IMR-90 (cell line): ENCODE measurements at regions not wholly inside any gene's neighbourhood (a gene's known extent, or its start where the extent isn't known, plus 50 kb on each side); places are given as distances from the start of the nearest gene placed in this dataset.
A peak's percentile ranks its signal among the peaks of the same experiment; 100 is the strongest.

Experiments
- ATAC-seq: fragments of 200-7000 bp; cut with Tn5 transposase; 2 replicates; pipeline ENCODE4 v1.9.1; 2020; ENCODE audit warnings: low read depth, mild to moderate bottlenecking, moderate library complexity
- BruUV-seq: library from RNA; stranded (reverse); fragments of 400-500 nt; replicated peaks from 2 replicates; lab custom pipeline; 2021; lab: Mats Ljungman, UMichigan
- CTCF ChIA-PET: fragments of 300-600 bp; formaldehyde crosslinking; extraction: SDS; loops from one replicate; lab custom pipeline; 2021; ENCODE audit warnings: antibody characterized with exemption; lab: Yijun Ruan, JAX
- POLR2A ChIA-PET: fragments of 300-600 bp; sonication (Branson Sonifier 250); formaldehyde crosslinking; loops from one replicate; lab custom pipeline; 2022; ENCODE audit warnings: antibody characterized with exemption; ENCODE audit not compliant: unreplicated experiment; lab: Charles Lee
- DNase-seq: peaks from one replicate; pipeline ENCODE4 v3.0.0; 2013
- H2AFZ ChIP-seq: replicated peaks from 2 replicates; pipeline ENCODE3; 2013; ENCODE audit warnings: low read length, mild to moderate bottlenecking; ENCODE audit not compliant: poor library complexity
- H2AK5ac ChIP-seq: 2 replicates; pipeline ENCODE4 v1.6.1; 2013; ENCODE audit warnings: low read depth, low read length, inconsistent platforms
- H2AK9ac ChIP-seq: replicated peaks from 2 replicates; pipeline ENCODE3; 2013; ENCODE audit warnings: mild to moderate bottlenecking, low read depth, low read length, moderate library complexity; ENCODE audit not compliant: poor library complexity
- H2BK120ac ChIP-seq: 2 replicates; pipeline ENCODE4 v1.6.1; 2013; ENCODE audit warnings: low read depth, low read length, inconsistent platforms
- H2BK15ac ChIP-seq: 3 replicates; pipeline ENCODE4 v1.6.1; 2013; ENCODE audit warnings: low read depth, low read length, inconsistent platforms
- H2BK20ac ChIP-seq: 2 replicates; pipeline ENCODE4 v1.6.1; 2013; ENCODE audit warnings: low read depth, mild to moderate bottlenecking, inconsistent platforms, low read length, moderate library complexity
- H2BK5ac ChIP-seq: 2 replicates; pipeline ENCODE4 v1.6.1; 2013; ENCODE audit warnings: mild to moderate bottlenecking, low read depth, low read length, inconsistent platforms; ENCODE audit not compliant: poor library complexity, severe bottlenecking
- H3K14ac ChIP-seq: replicated peaks from 2 replicates; pipeline ENCODE4 v1.6.1; 2013; ENCODE audit warnings: low read depth, low read length, inconsistent platforms
- H3K18ac ChIP-seq: 2 replicates; pipeline ENCODE4 v1.6.1; 2013; ENCODE audit warnings: low read depth, low read length, control low read depth
- H3K23ac ChIP-seq: 2 replicates; pipeline ENCODE4 v1.6.1; 2013; ENCODE audit warnings: low read depth, low read length, inconsistent platforms
- H3K27ac ChIP-seq: 2 replicates; pipeline ENCODE4 v1.5.1; 2013; ENCODE audit warnings: mild to moderate bottlenecking, control low read depth, low read length; ENCODE audit not compliant: insufficient read depth
- H3K27me3 ChIP-seq: 2 replicates; pipeline ENCODE4 v1.6.1; 2013; ENCODE audit warnings: low read length; ENCODE audit not compliant: control insufficient read depth, insufficient read depth
- H3K36me3 ChIP-seq: 2 replicates; pipeline ENCODE4 v1.6.1; 2013; ENCODE audit warnings: low read length, mixed read lengths; ENCODE audit not compliant: control insufficient read depth, insufficient read depth
- H3K4ac ChIP-seq: 2 replicates; pipeline ENCODE4 v1.6.1; 2013; ENCODE audit warnings: low read depth, low read length, inconsistent platforms
- H3K4me1 ChIP-seq: 2 replicates; pipeline ENCODE4 v1.6.1; 2013; ENCODE audit warnings: low read length, mixed read lengths; ENCODE audit not compliant: control insufficient read depth, insufficient read depth
- H3K4me2 ChIP-seq: 2 replicates; pipeline ENCODE4 v1.6.1; 2013; ENCODE audit warnings: low read depth, mild to moderate bottlenecking, control low read depth, low read length, moderate library complexity
- H3K4me3 ChIP-seq: 2 replicates; pipeline ENCODE4 v1.5.1; 2013; ENCODE audit warnings: low read depth, mild to moderate bottlenecking, control low read depth, low read length, moderate library complexity; ENCODE audit not compliant: insufficient read depth
- H3K56ac ChIP-seq: 2 replicates; pipeline ENCODE4 v1.6.1; 2013; ENCODE audit warnings: low read length, inconsistent platforms; ENCODE audit not compliant: insufficient read depth; ENCODE audit errors: extremely low read depth
- H3K79me1 ChIP-seq, 2 experiments: 2 replicates each; pipeline ENCODE4 v1.6.1; 2013; ENCODE audit warnings: low read length in 2 of 2, inconsistent platforms in 1 of 2, low read depth in 1 of 2
- H3K9ac ChIP-seq: 2 replicates; pipeline ENCODE4 v1.6.1; 2013; ENCODE audit warnings: low read depth, low read length, control low read depth
- H3K9me1 ChIP-seq: 2 replicates; pipeline ENCODE4 v1.6.1; 2013; ENCODE audit warnings: low read length, inconsistent platforms; ENCODE audit not compliant: insufficient read depth
- H3K9me3 ChIP-seq: 2 replicates; pipeline ENCODE4 v1.6.1; 2013; ENCODE audit warnings: low read length; ENCODE audit not compliant: control insufficient read depth, insufficient read depth
- H4K20me1 ChIP-seq: 2 replicates; pipeline ENCODE4 v1.6.1; 2013; ENCODE audit warnings: low read length, inconsistent platforms; ENCODE audit not compliant: insufficient read depth
- H4K5ac ChIP-seq: 2 replicates; pipeline ENCODE4 v1.6.1; 2013; ENCODE audit warnings: mild to moderate bottlenecking, low read depth, low read length, control low read depth
- H4K8ac ChIP-seq, 2 experiments: 2 replicates each; pipeline ENCODE4 v1.6.1; 2013; ENCODE audit warnings: low read depth in 2 of 2, low read length in 2 of 2, control low read depth in 1 of 2, inconsistent platforms in 1 of 2
- H4K91ac ChIP-seq: 2 replicates; pipeline ENCODE4 v1.6.1; 2013; ENCODE audit warnings: low read depth, low read length, inconsistent platforms; ENCODE audit not compliant: insufficient read depth
- BHLHE40 ChIP-seq: fragments of 150-350 bp; IDR thresholded peaks from 2 replicates; pipeline ENCODE4 v1.6.1; 2016; ENCODE audit warnings: mild to moderate bottlenecking, low read depth, low read length
- CEBPB ChIP-seq: IDR thresholded peaks from 2 replicates; pipeline ENCODE4 v1.6.1; 2012; ENCODE audit warnings: low read depth, low read length, improper control_type of control experiment
- CTCF ChIP-seq: conservative IDR thresholded peaks from 2 replicates; pipeline ENCODE4 v1.5.1; 2012; ENCODE audit warnings: mild to moderate bottlenecking, low read depth, low read length, improper control_type of control experiment
- ELK1 ChIP-seq: fragments of 150-350 bp; IDR thresholded peaks from 2 replicates; pipeline ENCODE4 v1.6.1; 2016; ENCODE audit warnings: low read depth, mild to moderate bottlenecking, low read length, moderate library complexity, borderline replicate concordance
- FOS ChIP-seq: fragments of 150-350 bp; IDR thresholded peaks from 2 replicates; pipeline ENCODE4 v1.6.1; 2016; ENCODE audit warnings: low read depth, low read length
- MAZ ChIP-seq: IDR thresholded peaks from 2 replicates; pipeline ENCODE4 v1.6.1; 2012; ENCODE audit warnings: low read depth, mild to moderate bottlenecking, low read length, improper control_type of control experiment, moderate library complexity, borderline replicate concordance
- MXI1 ChIP-seq: IDR thresholded peaks from 2 replicates; pipeline ENCODE4 v1.6.1; 2012; ENCODE audit warnings: low read depth, mild to moderate bottlenecking, low read length, moderate library complexity, borderline replicate concordance
- RCOR1 ChIP-seq: IDR thresholded peaks from 2 replicates; pipeline ENCODE4 v1.6.1; 2012; ENCODE audit warnings: mild to moderate bottlenecking, low read length, improper control_type of control experiment; ENCODE audit not compliant: insufficient replicate concordance
- RFX5 ChIP-seq: IDR thresholded peaks from 2 replicates; pipeline ENCODE4 v1.8.0; 2012; ENCODE audit warnings: low read depth, mild to moderate bottlenecking, low read length, moderate library complexity
- SMC3 ChIP-seq: fragments of 150-350 bp; IDR thresholded peaks from 2 replicates; pipeline ENCODE4 v1.6.1; 2016; ENCODE audit warnings: low read depth, mild to moderate bottlenecking, antibody characterized with exemption, low read length, moderate library complexity
- USF2 ChIP-seq: fragments of 150-350 bp; IDR thresholded peaks from 2 replicates; pipeline ENCODE4 v1.6.1; 2017; ENCODE audit warnings: mild to moderate bottlenecking, antibody characterized with exemption, low read length, low read depth
- WGBS, 2 experiments: methylation state at CpG; one replicate each; pipeline versions ENCODE4 v1.1.5 to v1.1.7; 2013; ENCODE audit warnings: missing lambda C conversion rate in 2 of 2; ENCODE audit not compliant: insufficient read length in 1 of 2; ENCODE audit errors: extremely low coverage in 2 of 2; 5-methylcytosine and 5-hydroxymethylcytosine counted together
- dilution Hi-C: fragments of 300-500 bp; cut with HindIII; formaldehyde crosslinking; loops from one replicate; pipeline ENCODE4 v1.14.3; 2018; ENCODE audit warnings: low sequenced_read_pairs; ENCODE audit not compliant: unreplicated experiment
- in situ Hi-C: fragments of 300-500 bp; cut with MboI; formaldehyde crosslinking; loops from 3 replicates; pipeline ENCODE4 v1.14.3; 2019; ENCODE audit warnings: low sequenced_read_pairs, inconsistent platforms, mixed read lengths
- intact Hi-C: fragments of 100-400 bp; cut with micrococcal nuclease; formaldehyde crosslinking; loops from 2 replicates; pipeline ENCODE4 v1.10.0; 2022

- H3K23ac ChIP-seq: no peak overlapping the region
- H3K9me1 ChIP-seq: 0 out of 2 replicates have a peak, but pooled peaks cover 4% of the 10 kb centered on the region
- intact Hi-C loops (no loop called here), in situ Hi-C loops (no loop called here), dilution Hi-C loops (no loop called here)
- ChIA-PET POLR2A (no interaction called here), CTCF (no interaction called here)
- H2BK20ac ChIP-seq: no peak overlapping the region
- no peak overlapping the region for H3K14ac ChIP-seq
- H4K8ac ChIP-seq: no peak overlapping the region
- H3K4me1 ChIP-seq: peaks cover 5% of the 10 kb centered on the region; the same call in 1 of the 2 replicates
- TF ChIP-seq ELK1 (no peak), CTCF (no peak), RFX5 (no peak), BHLHE40 (no peak), MXI1 (no peak), FOS (no peak), CEBPB (no peak), RCOR1 (no peak), MAZ (no peak), USF2 (no peak), SMC3 (no peak)
- no peak overlapping the region for H4K5ac ChIP-seq
- H2BK120ac ChIP-seq: no peak overlapping the region
- H2BK15ac ChIP-seq: no peak overlapping the region
- H3K9me3 ChIP-seq: no peaks in the 10 kb centered on the region
- no peak overlapping the region for H3K18ac ChIP-seq
- H3K56ac ChIP-seq: no peak overlapping the region
- BruUV-seq: no TSS peak
- no peak overlapping the region for H2AK9ac ChIP-seq
- H3K27ac ChIP-seq: no peak overlapping the region
- 83% methylated on average over 1 of the region's 5 CpGs; no CpG with 5 or more reads in 1 of the 2 experiments for WGBS, 2 experiments
- no peaks in the 10 kb centered on the region for H3K36me3 ChIP-seq
- peak overlapping the region; percentile 34; the same call in 1 of the 2 replicates for H2AK5ac ChIP-seq
- no peak overlapping the region for H3K4me3 ChIP-seq
- H3K9ac ChIP-seq: no peak overlapping the region
- no peak overlapping the region for H3K4ac ChIP-seq
- no peaks in the 10 kb centered on the region for H4K20me1 ChIP-seq
- no peaks in the 10 kb centered on the region for H3K79me1 ChIP-seq
- no peak for ATAC-seq
- H3K27me3 ChIP-seq: no peaks in the 10 kb centered on the region
- DNase-seq: no peak
- no peak overlapping the region for H3K4me2 ChIP-seq
- 0 out of 2 replicates have a peak overlapping the region, but pooled peaks have one; percentile 38 for H4K91ac ChIP-seq
- H2BK5ac ChIP-seq: no peak overlapping the region
- no peak overlapping the region for H2AFZ ChIP-seq
Measured at GRCh38 chr12:114809097-114809496, 125.1 kb upstream of the TBX3 start.
